ENCODE measurements at regions not wholly inside any gene's neighbourhood (a gene's known extent, or its start where the extent isn't known, plus 50 kb on each side); places are given as distances from the start of the nearest gene placed in this dataset.
"Not testable (repeated sequence)": the region's sequence is repeated elsewhere in the genome, so short reads cannot be mapped to it uniquely, and the experiment has no call there.

DNA sequence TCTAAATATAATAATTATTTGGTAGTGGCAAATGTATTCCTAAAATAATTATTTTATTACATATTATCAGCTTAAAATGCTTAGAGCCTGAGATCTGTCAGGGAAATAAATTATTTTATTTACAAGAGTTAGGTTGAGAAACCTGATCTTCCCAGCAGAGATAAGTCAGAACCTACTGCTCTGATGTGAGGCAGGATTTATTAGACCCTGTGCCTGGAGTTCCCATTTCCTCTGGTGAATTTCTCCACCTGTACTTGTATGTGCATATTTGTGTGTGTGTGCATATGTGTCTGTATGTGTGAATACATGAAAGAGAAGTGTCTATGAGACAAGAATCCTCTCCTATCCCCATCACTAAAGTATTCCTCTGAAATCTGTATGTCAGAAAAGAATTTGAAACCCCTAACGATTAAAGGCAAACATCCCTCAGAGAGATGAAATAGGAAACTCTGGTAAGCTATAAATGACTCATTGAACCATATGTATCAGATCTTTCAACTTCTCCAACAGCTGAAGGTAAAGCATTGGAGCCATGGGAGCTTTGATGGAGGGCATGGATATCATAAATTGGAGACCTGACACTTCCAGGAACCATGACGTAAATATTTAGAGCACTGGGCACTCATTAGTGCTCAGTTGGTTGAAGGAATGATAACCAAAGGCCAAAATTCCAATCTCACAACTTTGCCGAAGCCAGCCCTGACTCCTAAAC is 190.9 kb downstream of the XPNPEP1 start:
- DNase-seq (ENCODE audit: low spot score), result no peak

DNA sequence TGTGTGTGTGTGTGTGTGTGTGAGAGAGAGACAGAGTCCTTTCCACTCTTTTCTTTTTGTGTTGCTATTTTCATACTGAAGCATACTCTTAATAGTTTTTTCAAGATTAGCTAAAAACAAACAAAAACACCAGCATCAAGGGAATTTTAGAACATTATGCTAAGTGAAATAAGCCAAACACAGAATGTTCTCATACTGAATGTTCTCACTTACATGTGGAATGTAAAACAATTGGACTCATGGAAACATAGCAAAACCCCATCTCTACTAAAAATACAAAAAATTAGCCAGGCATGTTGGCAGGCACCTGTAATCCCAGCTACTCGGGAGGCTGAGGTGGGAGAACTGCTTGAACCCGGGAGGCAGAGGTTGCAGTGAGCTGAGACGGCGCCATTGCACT is 193.4 kb downstream of the XPNPEP1 start:
- not testable (repeated sequence) for DNase-seq (ENCODE audit: low spot score)

DNA sequence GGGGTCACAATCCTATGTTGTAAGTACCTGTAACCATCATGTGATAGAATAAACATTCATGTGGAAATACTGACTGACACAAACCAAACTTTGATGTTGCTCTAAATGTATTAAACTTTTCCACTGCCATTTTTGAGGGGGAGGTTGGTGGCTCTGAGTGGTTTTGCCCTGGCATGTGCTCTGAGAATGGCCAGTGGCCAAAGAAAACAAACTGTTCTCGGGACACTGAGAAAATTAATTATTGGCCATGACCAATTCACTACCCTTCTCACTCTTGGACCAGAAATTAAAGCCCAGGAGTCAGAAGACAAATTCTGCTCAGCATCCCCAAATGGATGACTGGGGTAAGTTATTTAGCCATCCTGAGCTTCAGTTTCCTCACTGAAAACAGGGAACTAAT is 195.9 kb downstream of the XPNPEP1 start:
- DNase-seq (ENCODE audit: low spot score), result no peak

- DNase-seq (ENCODE audit: low spot score), result no peak
These were observed 196.8 kb downstream of the XPNPEP1 start for GRCh38 chr10:109726473-109726872.

- DNase-seq (ENCODE audit: low spot score), result no peak
These were observed 200.0 kb downstream of the XPNPEP1 start for GRCh38 chr10:109723305-109723704.

DNA sequence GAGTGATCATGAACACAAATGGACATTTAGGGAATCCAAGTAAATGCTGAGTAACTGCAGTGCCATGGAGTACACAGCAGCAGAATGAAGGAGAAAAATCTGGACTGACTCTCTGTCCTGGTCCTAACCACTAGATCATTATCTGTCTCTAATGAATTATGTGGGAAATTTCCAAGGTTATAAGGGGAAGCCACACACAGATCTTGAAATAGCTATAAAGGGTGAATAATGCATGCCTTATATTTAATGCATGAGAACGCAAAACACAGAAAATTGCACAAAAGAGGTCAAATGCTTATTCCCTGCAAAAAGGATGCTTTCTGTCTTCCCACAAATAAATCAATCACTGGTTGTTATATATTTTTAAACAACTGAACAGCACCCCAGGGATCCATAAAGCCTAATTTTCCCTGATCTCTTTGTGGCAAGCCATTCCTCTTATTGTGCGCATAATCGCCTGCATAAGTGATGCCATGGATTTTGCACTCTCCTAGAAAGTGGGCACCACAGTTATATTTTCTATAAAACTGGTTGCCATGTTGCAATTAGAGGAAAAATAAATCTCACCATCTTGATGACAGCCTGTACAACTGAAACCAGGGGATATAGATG is 201.8 kb downstream of the XPNPEP1 start:
- DNase-seq (ENCODE audit: low spot score), result no peak

- DNase-seq (ENCODE audit: low spot score), result no peak
These were observed 217.2 kb downstream of the XPNPEP1 start for GRCh38 chr10:109706026-109706560.

DNA sequence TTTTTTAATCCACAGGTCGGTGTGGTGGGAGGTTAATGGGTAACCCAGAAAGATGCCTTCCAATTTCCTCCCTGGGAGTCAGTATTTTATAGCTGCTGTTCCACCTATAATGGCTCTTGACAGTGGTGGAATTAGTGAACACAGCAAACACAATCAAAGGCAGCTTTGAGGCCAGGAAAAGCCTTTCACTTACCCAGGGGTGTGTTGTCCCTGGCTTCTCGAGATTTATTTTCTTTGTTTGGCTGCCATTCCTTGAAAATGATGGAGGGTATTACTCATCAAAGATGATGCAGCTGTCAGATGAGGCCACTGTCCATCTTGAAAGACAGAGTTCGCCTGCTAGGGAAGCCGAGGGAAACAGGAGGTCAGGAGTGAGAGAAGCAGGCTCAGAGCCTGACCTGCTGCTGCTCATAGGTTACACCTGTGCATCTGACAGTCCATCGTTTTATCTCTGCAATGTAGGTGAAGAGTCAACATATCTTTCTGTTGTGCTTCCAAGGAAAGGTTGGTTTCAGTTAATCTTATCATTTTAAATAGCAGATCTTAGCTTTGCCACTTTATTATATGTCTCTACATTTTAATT is 221.6 kb downstream of the XPNPEP1 start:
- DNase-seq (ENCODE audit: low spot score), result no peak

GRCh38 chr10:109698882-109699664 is 224.2 kb downstream of the XPNPEP1 start:
- DNase-seq (ENCODE audit: low spot score), result no peak

DNA sequence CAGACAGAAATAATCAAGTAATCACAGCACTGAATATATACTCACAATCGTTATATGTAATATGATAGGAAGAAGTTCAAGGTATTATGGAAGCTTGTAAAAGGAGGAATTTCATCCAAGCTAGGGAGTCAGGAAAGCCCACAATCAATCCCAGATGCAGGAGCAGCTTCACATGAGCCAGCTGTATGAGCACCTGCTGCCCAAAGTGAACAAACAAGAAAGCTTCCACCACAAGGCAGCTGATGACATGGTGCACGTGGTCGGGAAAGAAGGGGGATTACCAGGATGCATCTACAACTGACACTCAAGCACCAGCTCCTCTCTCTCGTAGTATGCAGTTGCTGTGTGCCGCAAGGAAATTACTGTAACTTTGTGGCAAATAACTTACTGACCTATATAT is 225.2 kb downstream of the XPNPEP1 start:
- DNase-seq (ENCODE audit: low spot score), result no peak

DNA sequence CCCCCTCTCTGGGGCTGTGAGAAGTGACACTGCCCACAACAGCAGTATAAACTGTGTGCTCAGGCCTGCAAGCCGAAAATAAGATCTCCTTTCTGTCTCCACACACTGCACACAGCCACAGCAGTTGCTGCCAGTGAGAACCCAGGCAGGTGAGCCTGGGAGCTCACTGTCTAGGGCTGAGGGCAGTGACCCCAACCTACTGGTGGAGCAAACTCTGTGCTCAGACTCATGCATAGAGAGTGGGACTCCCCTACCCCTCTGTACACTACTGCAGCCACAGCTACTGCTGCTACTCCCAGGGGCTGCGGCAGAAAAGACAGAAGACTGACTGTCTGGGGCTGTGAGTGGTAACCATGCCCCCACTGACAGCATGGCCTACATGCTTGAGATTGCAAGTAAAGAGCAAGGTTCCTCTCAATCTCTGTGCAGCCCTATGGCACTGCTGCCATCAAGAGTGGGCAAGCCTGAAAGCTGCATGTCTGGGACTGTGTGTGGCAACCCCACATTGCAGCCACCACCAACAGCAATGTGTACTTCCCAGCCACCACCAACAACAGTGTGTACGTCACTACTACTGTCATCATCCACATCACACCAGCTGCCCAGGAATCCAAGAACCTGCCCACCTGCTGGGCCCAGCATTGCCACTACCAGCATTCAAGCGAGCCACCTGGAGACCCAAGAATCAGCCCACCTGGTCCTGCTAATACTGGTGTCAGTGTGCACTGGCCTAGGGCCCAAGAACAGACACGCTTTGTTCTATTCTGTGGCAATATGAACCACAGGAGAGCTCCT is 226.1 kb downstream of the XPNPEP1 start:
- DNase-seq (ENCODE audit: low spot score), result no peak

DNA sequence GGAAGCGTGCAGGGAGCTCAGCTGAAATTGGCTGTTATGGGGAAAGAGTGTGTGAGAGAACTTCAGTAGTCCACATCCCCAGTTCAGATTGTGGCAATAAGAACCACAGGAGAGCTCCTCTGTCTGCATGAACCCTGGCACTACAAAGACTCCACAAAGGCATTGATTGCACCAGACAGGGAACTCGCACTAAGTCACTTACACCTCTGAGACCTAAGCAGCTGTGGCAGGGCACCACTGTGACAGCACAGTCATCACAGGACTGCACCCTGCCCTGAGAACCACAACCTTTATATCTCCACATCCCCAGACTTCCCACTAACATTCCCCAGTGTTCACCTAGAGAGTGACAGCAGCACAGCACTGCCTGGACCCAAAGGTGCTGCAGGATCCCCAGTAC is 226.8 kb downstream of the XPNPEP1 start:
- DNase-seq (ENCODE audit: low spot score), result no peak

DNA sequence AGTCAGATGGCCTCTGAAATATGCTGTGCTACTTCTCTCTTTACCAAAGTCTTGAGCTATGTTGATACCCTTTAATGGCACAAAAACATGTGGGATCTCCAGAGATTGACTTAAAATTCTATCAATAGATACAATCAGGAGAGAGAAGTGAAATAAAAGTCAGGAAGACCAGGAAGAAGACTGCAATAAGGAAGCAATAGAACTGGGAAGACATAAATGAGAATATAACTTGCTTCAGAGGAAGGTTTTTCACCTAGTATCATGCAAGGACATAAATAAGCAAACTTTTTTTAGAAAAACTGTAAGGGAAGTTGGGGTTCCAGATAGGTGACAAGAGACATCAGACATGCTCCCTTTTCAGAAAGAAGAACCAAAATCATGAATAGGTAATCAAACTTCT is 227.3 kb downstream of the XPNPEP1 start:
- DNase-seq (ENCODE audit: low spot score), result no peak

- DNase-seq (ENCODE audit: low spot score), result no peak
These were observed 233.5 kb downstream of the XPNPEP1 start for GRCh38 chr10:109689785-109690184.

- no peak for DNase-seq (ENCODE audit: low spot score)
These were observed 243.8 kb downstream of the XPNPEP1 start for GRCh38 chr10:109679478-109679877.

- DNase-seq (ENCODE audit: low spot score), result no peak
These were observed 244.5 kb downstream of the XPNPEP1 start for GRCh38 chr10:109678857-109679256.

DNA sequence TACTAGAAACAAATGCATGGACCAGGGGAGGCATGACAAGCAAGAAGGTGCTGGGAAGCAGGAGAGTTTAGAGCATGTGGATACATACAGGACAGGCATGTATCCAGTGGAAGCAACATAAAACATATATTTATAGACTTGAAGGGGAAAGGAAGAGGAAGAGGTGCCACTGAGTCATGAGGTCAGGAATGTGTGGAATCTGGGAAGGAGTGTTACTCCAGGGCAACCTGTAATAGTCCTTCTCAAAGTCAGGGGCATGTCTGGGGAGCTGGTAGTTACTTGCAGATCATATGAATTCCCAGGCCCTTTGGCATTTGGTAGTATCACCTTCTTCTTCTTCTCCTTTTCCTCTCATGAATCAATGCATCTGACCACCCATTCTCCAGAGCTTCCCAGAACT is 246.6 kb downstream of the XPNPEP1 start:
- DNase-seq (ENCODE audit: low spot score), result no peak

- DNase-seq (ENCODE audit: low spot score), result no peak
These were observed 254.6 kb downstream of the XPNPEP1 start for GRCh38 chr10:109668703-109669102.

DNA sequence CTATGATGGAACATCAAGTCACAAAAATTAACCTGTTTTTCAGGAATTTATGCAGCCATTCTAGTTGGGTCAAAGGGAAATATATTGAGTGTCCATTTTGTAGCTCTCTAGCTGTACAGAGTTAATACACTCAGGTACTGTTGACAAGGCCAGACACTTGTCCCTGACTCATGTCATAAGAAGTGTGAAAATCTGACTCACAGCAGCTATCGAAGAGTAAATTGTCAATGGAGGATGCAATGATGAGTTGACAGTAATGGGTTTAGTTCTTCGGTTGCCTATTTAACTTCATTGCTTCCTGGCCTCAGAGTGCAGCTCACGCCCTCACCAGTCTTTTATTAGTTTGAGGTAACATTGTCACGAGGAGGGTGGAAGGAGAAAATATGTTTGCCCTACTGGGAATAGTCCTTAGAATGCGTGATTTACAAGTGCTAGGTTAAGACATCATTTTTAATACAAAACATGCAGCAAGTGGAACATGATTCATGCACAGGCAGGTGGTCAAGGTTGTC is 255.1 kb downstream of the XPNPEP1 start:
- DNase-seq (ENCODE audit: low spot score), result no peak

- DNase-seq (ENCODE audit: low spot score), result no peak
These were observed 258.0 kb downstream of the XPNPEP1 start for GRCh38 chr10:109665321-109665720.

GRCh38 chr10:109664554-109664953 is 258.8 kb downstream of the XPNPEP1 start:
- no peak for DNase-seq (ENCODE audit: low spot score)

DNA sequence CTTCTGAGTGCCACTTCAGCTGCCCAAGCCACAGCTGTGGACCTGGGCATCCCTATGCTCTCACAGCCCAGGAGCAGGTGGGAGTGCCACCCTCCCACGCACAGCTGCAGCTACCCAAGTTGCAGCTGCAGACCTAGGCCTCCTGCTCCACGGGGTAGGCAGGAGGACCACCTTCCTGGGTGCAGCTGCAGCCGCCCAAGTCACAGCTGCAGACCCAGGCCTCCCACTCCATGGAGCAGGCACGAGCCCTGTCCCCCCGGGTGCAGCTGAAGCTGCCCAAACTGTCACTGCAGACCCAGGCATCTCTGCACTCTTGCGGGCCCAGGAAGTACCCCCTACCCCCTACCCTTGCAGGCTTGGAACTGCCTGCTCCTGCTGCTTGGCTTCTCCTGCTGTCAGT is 260.2 kb downstream of the XPNPEP1 start:
- DNase-seq (ENCODE audit: low spot score), result no peak

All from hematopoietic multipotent progenitor cell treated with erythropoietin and hydrocortisone succinate and interleukin-3 and kit ligand, for 15 days (in vitro differentiated cells).